ENCODE measurements at regions not wholly inside any gene's neighbourhood (a gene's known extent, or its start where the extent isn't known, plus 50 kb on each side); places are given as distances from the start of the nearest gene placed in this dataset.
A peak's percentile ranks its signal among the peaks of the same experiment; 100 is the strongest.
"Not testable (repeated sequence)": the region's sequence is repeated elsewhere in the genome, so short reads cannot be mapped to it uniquely, and the experiment has no call there.

GRCh38 chr1:121517586-121518230, 332.9 kb downstream of the SRGAP2C start:
- in situ Hi-C loops (cut with MboI; ENCODE audit: low pct_unique_long_range_greater_than_20kb, low sequenced_read_pairs) = no loop called here
- no peak for DNase-seq

GRCh38 chr1:121518726-121519041, 333.9 kb downstream of the SRGAP2C start:
- DNase-seq = no peak

GRCh38 chr1:121519042-121519755, 334.4 kb downstream of the SRGAP2C start:
- peak; percentile 79 for DNase-seq
- in situ Hi-C loops (cut with MboI; ENCODE audit: low pct_unique_long_range_greater_than_20kb, low sequenced_read_pairs) = no loop called here

More at GRCh38 chr1:121518726-121519041, 333.9 kb downstream of the SRGAP2C start:
- in situ Hi-C loops (cut with MboI; ENCODE audit: low pct_unique_long_range_greater_than_20kb, low sequenced_read_pairs) = no loop called here

GRCh38 chr1:121519756-121520286, 335.0 kb downstream of the SRGAP2C start:
- in situ Hi-C loops (cut with MboI; ENCODE audit: low pct_unique_long_range_greater_than_20kb, low sequenced_read_pairs); DNase-seq: not testable (repeated sequence)

- in situ Hi-C loops (cut with MboI; ENCODE audit: low pct_unique_long_range_greater_than_20kb, low sequenced_read_pairs) = no loop called here
- no peak for DNase-seq
These were observed 337.4 kb downstream of the SRGAP2C start for GRCh38 chr1:121522061-121522759.

GRCh38 chr1:121523112-121523511, 338.3 kb downstream of the SRGAP2C start:
- DNase-seq; in situ Hi-C loops (cut with MboI; ENCODE audit: low pct_unique_long_range_greater_than_20kb, low sequenced_read_pairs): not testable (repeated sequence)

GRCh38 chr1:121525355-121525754, 340.6 kb downstream of the SRGAP2C start:
- in situ Hi-C loops (cut with MboI; ENCODE audit: low pct_unique_long_range_greater_than_20kb, low sequenced_read_pairs) = no loop called here

GRCh38 chr1:121528958-121529357, 344.2 kb downstream of the SRGAP2C start:
- peak; percentile 36 for DNase-seq
- in situ Hi-C loops (cut with MboI; ENCODE audit: low pct_unique_long_range_greater_than_20kb, low sequenced_read_pairs) = not testable (repeated sequence)

More at GRCh38 chr1:121525355-121525754, 340.6 kb downstream of the SRGAP2C start:
- DNase-seq = no peak

- in situ Hi-C loops (cut with MboI; ENCODE audit: low pct_unique_long_range_greater_than_20kb, low sequenced_read_pairs) = not testable (repeated sequence)
- peak; percentile 27 for DNase-seq
These were observed 345.3 kb downstream of the SRGAP2C start for GRCh38 chr1:121530026-121530425.

GRCh38 chr1:121531747-121532146, 347.0 kb downstream of the SRGAP2C start:
- in situ Hi-C loops (cut with MboI; ENCODE audit: low pct_unique_long_range_greater_than_20kb, low sequenced_read_pairs); DNase-seq: not testable (repeated sequence)

- DNase-seq; in situ Hi-C loops (cut with MboI; ENCODE audit: low pct_unique_long_range_greater_than_20kb, low sequenced_read_pairs): not testable (repeated sequence)
These were observed 353.4 kb downstream of the SRGAP2C start for GRCh38 chr1:121538148-121538547.

GRCh38 chr1:121538943-121539575, 354.3 kb downstream of the SRGAP2C start:
- DNase-seq = no peak

GRCh38 chr1:121543988-121544387, 359.2 kb downstream of the SRGAP2C start:
- in situ Hi-C loops (cut with MboI; ENCODE audit: low pct_unique_long_range_greater_than_20kb, low sequenced_read_pairs); DNase-seq: not testable (repeated sequence)

More at GRCh38 chr1:121538943-121539575, 354.3 kb downstream of the SRGAP2C start:
- in situ Hi-C loops (cut with MboI; ENCODE audit: low pct_unique_long_range_greater_than_20kb, low sequenced_read_pairs) = no loop called here

GRCh38 chr1:121544500-121544899, 359.7 kb downstream of the SRGAP2C start:
- DNase-seq = no peak
- in situ Hi-C loops (cut with MboI; ENCODE audit: low pct_unique_long_range_greater_than_20kb, low sequenced_read_pairs) = no loop called here

GRCh38 chr1:121545899-121546298, 361.1 kb downstream of the SRGAP2C start:
- in situ Hi-C loops (cut with MboI; ENCODE audit: low pct_unique_long_range_greater_than_20kb, low sequenced_read_pairs); DNase-seq: not testable (repeated sequence)

- in situ Hi-C loops (cut with MboI; ENCODE audit: low pct_unique_long_range_greater_than_20kb, low sequenced_read_pairs) = no loop called here
- DNase-seq = no peak
These were observed 362.2 kb downstream of the SRGAP2C start for GRCh38 chr1:121546830-121547591.

- in situ Hi-C loops (cut with MboI; ENCODE audit: low pct_unique_long_range_greater_than_20kb, low sequenced_read_pairs); DNase-seq: not testable (repeated sequence)
These were observed 363.0 kb downstream of the SRGAP2C start for GRCh38 chr1:121547726-121548125.

- in situ Hi-C loops (cut with MboI; ENCODE audit: low pct_unique_long_range_greater_than_20kb, low sequenced_read_pairs); DNase-seq: not testable (repeated sequence)
These were observed 366.0 kb downstream of the SRGAP2C start for GRCh38 chr1:121550817-121551216.

Data from KBM-7 (cell line).